ENCODE measurements at regions not wholly inside any gene's neighbourhood (a gene's known extent, or its start where the extent isn't known, plus 50 kb on each side); places are given as distances from the start of the nearest gene placed in this dataset.

- Histone ChIP-seq H3K27me3 (ENCODE audit: control insufficient read depth, insufficient read depth, low read length) (no peaks in the 10 kb centered on the region), H3K4me3 (ENCODE audit: low read depth, low read length) (no peak overlapping the region), H3K36me3 (ENCODE audit: control insufficient read depth, insufficient read depth, low read length) (no peaks in the 10 kb centered on the region)
- DNase-seq (ENCODE audit: low read depth) = no peak
- no peak for TF ChIP-seq CTCF (IDR thresholded peaks at IDR 0.05; ENCODE audit: insufficient read depth, low read length, poor library complexity, severe bottlenecking)
Measured at GRCh38 chr17:10936931-10937330, 99.0 kb upstream of the PIRT start.

GRCh38 chr17:10932938-10933337 is 95.1 kb upstream of the PIRT start:
- TF ChIP-seq CTCF (IDR thresholded peaks at IDR 0.05; ENCODE audit: insufficient read depth, low read length, poor library complexity, severe bottlenecking) = no peak
- H3K4me3 ChIP-seq (ENCODE audit: low read depth, low read length) = no peak overlapping the region
- no peaks in the 10 kb centered on the region for H3K36me3 ChIP-seq (ENCODE audit: control insufficient read depth, insufficient read depth, low read length)
- no peak for DNase-seq (ENCODE audit: low read depth)
- H3K27me3 ChIP-seq (ENCODE audit: control insufficient read depth, insufficient read depth, low read length) = no peaks in the 10 kb centered on the region

GRCh38 chr17:10931133-10931532 is 93.2 kb upstream of the PIRT start:
- Histone ChIP-seq H3K36me3 (ENCODE audit: control insufficient read depth, insufficient read depth, low read length) (no peaks in the 10 kb centered on the region), H3K27me3 (ENCODE audit: control insufficient read depth, insufficient read depth, low read length) (no peaks in the 10 kb centered on the region), H3K4me3 (ENCODE audit: low read depth, low read length) (no peak overlapping the region)
- TF ChIP-seq CTCF (IDR thresholded peaks at IDR 0.05; ENCODE audit: insufficient read depth, low read length, poor library complexity, severe bottlenecking) = no peak
- DNase-seq (ENCODE audit: low read depth) = no peak

GRCh38 chr17:10927712-10928111 is 89.8 kb upstream of the PIRT start:
- Histone ChIP-seq H3K4me3 (ENCODE audit: low read depth, low read length) (no peak overlapping the region), H3K36me3 (ENCODE audit: control insufficient read depth, insufficient read depth, low read length) (no peaks in the 10 kb centered on the region), H3K27me3 (ENCODE audit: control insufficient read depth, insufficient read depth, low read length) (no peaks in the 10 kb centered on the region)
- DNase-seq (ENCODE audit: low read depth) = no peak
- TF ChIP-seq CTCF (IDR thresholded peaks at IDR 0.05; ENCODE audit: insufficient read depth, low read length, poor library complexity, severe bottlenecking) = no peak

GRCh38 chr17:10920558-10921108 is 82.7 kb upstream of the PIRT start:
- H3K27me3 ChIP-seq (ENCODE audit: control insufficient read depth, insufficient read depth, low read length) = no peaks in the 10 kb centered on the region
- no peaks in the 10 kb centered on the region for H3K36me3 ChIP-seq (ENCODE audit: control insufficient read depth, insufficient read depth, low read length)
- no peak for TF ChIP-seq CTCF (IDR thresholded peaks at IDR 0.05; ENCODE audit: insufficient read depth, low read length, poor library complexity, severe bottlenecking)
- no peak overlapping the region for H3K4me3 ChIP-seq (ENCODE audit: low read depth, low read length)
- no peak for DNase-seq (ENCODE audit: low read depth)

GRCh38 chr17:10907370-10907769 is 69.5 kb upstream of the PIRT start:
- no peak overlapping the region for H3K4me3 ChIP-seq (ENCODE audit: low read depth, low read length)
- no peak for TF ChIP-seq CTCF (IDR thresholded peaks at IDR 0.05; ENCODE audit: insufficient read depth, low read length, poor library complexity, severe bottlenecking)
- no peak for DNase-seq (ENCODE audit: low read depth)
- H3K27me3 ChIP-seq (ENCODE audit: control insufficient read depth, insufficient read depth, low read length) = no peaks in the 10 kb centered on the region
- H3K36me3 ChIP-seq (ENCODE audit: control insufficient read depth, insufficient read depth, low read length) = no peaks in the 10 kb centered on the region

All from kidney epithelial cell (primary cell).